Colon (tissue), 2 donors: ENCODE measurements at regions not wholly inside any gene's neighbourhood (a gene's known extent, or its start where the extent isn't known, plus 50 kb on each side); places are given as distances from the start of the nearest gene placed in this dataset.

Source experiments
- FAIRE-seq: peaks from 2 replicates; lab custom pipeline; 2012; peaks lifted over from hg19 to GRCh38; lab: Jason Lieb, UNC
- donor health status: control.
- donor health status: control.

GRCh38 chr1:193988885-193989284, 802.5 kb upstream of the B3GALT2 start:
- no peak for FAIRE-seq

GRCh38 chr1:193979219-193979618, 792.8 kb upstream of the B3GALT2 start:
- FAIRE-seq, result no peak

DNA sequence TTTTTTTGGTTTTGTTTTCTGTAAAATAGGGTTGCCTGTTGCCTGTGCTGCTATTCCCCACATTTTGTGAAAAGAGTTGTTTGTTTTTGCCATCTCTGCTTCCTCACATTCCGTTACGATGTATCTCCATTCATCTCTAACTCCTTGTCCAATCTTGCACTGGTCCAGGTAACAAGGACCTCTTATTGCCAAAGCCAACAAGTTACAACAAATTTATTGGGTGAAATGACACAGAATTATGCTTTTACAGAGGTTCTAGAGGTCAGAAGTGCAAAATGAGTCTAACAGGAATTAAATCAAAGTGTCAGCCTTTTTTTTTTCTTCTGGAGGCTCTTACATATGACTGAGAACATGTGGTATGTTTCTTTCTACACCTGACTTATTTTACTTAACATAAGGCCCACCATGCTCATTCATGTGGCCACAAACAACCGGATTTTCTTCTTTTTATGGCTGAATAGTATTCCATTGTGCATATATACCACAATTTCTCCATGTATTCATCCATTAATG, 787.9 kb upstream of the B3GALT2 start:
- FAIRE-seq, result no peak

DNA sequence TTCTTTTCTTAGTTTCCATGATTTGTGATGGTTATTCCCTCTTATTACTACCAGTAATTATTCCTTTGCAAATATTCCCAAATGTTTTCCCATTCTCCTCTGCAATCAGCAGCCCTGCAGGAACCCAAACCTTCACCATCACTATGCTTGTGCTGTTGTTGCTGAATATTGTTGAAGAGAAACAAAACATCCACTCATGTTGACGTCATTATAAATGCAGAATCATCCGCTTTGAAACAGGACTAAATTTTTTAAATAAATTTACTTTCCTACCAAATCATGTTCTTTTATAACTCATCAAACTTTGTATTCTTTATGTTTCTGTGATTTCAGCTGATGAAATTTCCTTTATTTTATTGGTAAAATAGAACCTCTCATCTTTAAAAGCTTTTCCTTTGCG, 787.0 kb upstream of the B3GALT2 start:
- FAIRE-seq, result no peak

- no peak for FAIRE-seq
These were observed 785.2 kb upstream of the B3GALT2 start for GRCh38 chr1:193971595-193971994.

- no peak for FAIRE-seq
These were observed 774.1 kb upstream of the B3GALT2 start for GRCh38 chr1:193960499-193960898.

DNA sequence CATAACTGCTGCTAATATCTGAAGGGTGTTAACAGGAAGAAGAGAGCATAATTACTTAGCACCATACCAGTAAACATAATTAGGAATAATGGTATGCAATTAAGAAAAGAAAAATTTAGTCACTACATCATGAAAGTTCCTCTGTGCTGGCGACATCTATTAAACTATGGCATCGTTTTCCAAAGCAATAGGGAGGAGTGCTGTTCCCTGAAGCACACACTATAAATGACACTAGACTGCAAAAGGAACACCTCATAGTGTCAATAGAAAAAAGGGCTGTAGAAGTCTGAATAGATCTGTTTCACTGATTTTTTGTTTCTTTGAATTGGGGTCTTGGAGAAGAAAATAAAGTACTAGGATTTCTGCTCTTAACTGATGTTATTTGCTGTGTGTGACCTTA, 773.6 kb upstream of the B3GALT2 start:
- no peak for FAIRE-seq

DNA sequence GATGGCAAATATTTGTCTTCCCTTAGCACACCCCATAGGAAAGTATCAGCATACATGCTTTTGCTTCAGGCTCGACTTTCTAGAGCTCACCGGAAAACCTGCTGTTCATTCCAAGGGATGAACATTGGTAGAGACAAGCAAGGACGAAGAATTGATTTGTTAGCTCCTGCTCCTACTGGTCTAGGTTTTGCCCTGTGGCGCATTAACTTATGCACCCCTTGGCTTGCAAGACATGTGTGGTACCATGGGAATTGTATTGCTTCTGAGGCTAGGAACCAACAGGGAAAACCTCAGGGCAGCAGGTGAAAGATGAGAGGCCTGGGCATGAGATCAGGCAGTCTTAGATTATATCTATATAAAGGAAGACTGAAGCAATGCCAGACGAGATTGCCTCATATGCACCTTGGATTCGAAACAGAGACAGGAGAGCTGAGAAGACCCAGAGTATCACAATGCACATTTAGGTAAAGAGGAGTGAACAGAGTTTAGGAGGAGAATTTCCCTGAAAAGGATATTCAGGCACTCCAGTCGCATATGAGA, 771.2 kb upstream of the B3GALT2 start:
- FAIRE-seq, result no peak

DNA sequence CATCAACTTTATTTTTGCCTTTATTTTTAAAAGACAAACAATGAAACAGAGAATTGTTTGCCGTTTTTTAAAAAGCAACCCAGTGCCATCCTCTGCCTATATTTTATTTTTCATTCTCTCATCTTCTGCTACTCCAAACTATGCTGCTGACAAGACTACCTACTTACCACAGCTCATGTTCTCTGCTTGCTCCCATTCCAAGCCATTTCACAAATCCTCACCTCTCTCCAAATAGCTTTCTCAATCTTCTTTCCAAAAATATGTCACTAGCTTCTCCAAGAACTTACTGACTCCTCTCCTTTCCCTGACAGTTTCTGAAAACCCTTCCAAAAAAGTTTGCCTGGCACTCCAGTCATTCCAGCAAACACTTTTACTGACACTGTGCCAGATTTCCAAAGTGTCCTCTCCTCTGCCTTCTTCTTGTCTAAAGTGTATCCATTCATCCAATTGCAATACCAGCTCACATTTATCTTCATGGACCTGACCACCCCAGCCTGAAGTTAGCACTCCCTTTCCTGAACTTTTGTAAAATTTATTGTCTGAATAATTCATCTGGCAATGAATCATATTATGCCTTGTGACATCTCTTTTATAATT, 766.5 kb upstream of the B3GALT2 start:
- no peak for FAIRE-seq

DNA sequence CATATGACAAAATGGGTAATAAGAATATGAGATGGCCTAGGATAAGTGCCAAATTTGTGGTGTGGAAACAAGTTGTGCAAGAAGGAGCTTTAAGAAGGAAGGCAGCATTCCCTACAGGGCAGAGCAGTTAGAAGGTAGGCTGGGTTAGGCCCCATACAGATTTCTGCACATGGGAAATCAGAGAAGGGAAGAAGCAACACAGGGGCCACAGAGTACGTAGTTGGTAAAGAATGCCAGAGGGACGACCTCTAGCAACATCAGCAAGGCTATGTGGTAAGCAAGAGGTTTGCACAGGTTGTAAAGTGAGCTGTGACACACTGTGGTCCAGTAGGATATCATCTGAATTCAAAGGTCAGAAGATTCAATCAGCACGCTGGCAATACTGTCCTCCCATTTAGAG, 765.6 kb upstream of the B3GALT2 start:
- FAIRE-seq, result no peak

- no peak for FAIRE-seq
These were observed 758.0 kb upstream of the B3GALT2 start for GRCh38 chr1:193944454-193944853.

DNA sequence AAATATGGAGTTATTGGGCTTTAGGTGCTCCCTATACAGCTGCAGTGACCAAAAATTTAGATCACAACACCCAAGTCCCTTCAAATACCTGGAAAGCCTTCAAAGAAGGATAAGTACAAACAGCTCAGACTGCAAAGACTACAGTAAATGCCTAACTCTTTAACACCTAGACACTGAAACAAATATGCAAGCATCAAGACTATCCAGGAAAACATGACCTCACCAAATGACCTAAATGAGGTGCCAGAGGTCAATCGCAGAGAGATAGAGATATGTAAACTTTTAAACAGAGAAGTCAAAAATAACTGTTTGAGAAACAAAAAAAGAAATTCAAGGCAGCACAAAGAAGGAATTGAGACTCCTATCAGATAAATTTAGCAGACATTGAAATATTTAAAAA, 753.8 kb upstream of the B3GALT2 start:
- FAIRE-seq, result no peak

DNA sequence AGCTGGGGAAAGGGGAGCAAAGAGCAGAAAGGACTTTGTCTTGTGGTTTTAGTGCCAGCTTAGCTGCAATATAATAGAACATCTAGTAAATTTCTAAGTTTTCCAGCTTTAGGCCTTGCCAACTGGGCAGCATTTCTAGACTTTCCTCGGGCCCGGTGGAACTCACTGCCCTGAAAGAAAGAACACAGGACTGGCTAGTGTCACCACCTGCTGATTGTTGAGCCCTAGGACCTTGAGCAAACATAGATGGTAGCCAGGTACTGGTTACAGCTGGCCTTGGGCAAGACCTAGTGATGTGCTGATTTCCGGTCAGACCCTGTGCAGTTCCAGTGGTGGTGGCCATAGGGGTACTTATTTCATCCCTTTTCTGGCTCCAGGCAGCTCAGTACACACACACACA, 753.2 kb upstream of the B3GALT2 start:
- no peak for FAIRE-seq

GRCh38 chr1:193937308-193937707, 750.9 kb upstream of the B3GALT2 start:
- FAIRE-seq, result no peak

GRCh38 chr1:193932979-193933378, 746.6 kb upstream of the B3GALT2 start:
- FAIRE-seq, result no peak

DNA sequence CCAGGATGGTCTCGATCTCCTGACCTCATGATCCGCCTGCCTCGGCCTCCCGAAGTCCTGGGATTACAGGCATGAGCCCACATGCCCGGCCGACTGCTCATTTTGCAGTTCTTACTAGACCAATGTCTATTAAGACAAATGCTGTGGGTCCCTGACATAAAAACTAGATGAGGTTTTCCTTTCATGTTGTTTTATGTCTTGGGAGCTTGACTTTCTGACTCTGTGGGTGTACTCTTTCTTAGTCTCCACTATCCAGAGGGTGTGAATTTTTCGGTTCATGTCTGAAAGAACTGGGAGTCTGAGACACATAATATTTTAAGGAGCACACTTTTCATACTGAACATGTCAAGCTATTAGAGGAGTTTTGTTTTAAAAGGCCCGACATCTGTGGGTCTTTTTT, 744.9 kb upstream of the B3GALT2 start:
- FAIRE-seq, result no peak

- no peak for FAIRE-seq
These were observed 743.1 kb upstream of the B3GALT2 start for GRCh38 chr1:193929374-193930033.

DNA sequence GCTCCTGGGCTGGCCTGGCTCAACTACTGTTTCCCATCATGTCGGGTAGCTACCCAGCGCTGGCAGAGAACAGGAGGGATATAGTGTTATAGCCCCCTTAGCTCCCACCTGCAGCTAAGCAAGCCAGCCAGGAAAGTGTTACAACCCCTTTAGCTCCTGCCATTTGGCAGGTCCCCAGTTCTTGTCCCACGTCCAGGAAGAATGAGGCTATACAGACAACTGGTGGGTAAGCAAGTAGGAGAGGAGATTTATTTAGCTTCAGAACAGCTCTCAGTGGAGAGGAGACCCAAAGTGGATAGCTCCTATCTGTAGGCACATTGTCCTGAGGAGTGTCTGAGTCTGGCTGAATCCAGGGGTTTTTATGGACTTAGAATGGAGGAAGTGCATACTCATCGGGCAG, 741.1 kb upstream of the B3GALT2 start:
- FAIRE-seq, result no peak

- no peak for FAIRE-seq
These were observed 740.5 kb upstream of the B3GALT2 start for GRCh38 chr1:193926956-193927355.

DNA sequence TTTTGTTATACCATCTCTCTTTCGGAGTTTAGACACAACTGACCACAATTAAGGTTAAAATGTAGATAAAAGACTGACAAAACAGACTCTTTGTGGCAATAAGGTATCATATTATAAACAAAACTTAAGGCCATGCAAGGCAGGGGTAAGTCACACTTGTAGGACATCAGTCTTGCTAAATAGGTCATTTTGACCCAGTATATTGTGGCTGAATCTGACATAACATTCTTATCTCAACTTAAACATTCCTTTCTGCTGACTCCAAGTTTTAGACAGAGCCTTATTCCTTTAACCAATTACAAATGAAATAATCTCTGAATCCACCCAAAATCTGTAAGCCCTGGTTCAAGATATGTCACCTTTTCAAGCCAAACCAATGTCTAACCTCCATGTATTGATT, 733.4 kb upstream of the B3GALT2 start:
- no peak for FAIRE-seq

GRCh38 chr1:193916452-193916851, 730.0 kb upstream of the B3GALT2 start:
- FAIRE-seq, result no peak

GRCh38 chr1:193914871-193915270, 728.5 kb upstream of the B3GALT2 start:
- no peak for FAIRE-seq

DNA sequence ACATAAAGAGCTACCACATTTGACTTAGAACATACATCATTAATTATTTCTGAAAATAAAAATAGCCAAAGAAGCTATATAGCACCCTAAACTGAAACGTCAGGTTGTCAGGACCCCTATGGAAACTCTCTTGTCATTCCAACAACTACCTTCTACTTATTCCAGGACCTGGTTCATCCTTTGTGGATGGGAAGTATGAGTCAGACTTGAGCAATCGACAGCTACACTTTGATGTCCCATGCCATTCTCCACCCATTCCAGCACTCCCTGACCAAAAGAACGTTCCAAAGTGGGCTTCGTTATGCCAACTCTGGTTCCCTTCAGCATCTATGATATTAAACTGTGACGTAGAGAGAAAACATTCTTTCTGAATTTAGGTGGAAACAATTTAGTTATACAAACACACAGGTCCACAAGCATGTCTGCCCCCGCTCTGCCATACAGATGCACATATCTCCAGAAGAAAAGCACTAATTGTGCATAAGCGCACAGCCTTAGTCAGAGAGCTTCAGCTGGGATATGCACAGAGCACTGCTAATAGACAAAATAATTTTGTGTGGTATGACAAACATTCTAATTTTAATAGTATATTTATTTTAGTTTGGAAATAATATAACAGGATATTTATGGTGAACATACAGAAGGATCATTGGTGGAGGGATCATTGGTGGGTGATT, 723.1 kb upstream of the B3GALT2 start:
- FAIRE-seq, result no peak
